Esophagus muscularis mucosa (tissue), 4 donors: ENCODE measurements at regions not wholly inside any gene's neighbourhood (a gene's known extent, or its start where the extent isn't known, plus 50 kb on each side); places are given as distances from the start of the nearest gene placed in this dataset.

Source experiments
- DNase-seq: peaks from one replicate; pipeline ENCODE4 v3.0.0-alpha.2; 2017; ENCODE audit errors: extremely low spot score
- H3K27ac ChIP-seq, 4 donors: fragments of 200-600 bp; sonication (generic); replicated peaks in 1 of 4; 1 replicate in 3 of 4; 2 replicates in 1 of 4; pipeline ENCODE4 v1.5.1; 2016 to 2019; ENCODE audit warnings: mild to moderate bottlenecking in 1 of 4
- H3K27me3 ChIP-seq, 4 donors: fragments of 200-600 bp; sonication (generic); one replicate each; pipeline versions ENCODE4 v1.5.1 to v1.6.0; 2016 to 2019
- H3K36me3 ChIP-seq, 4 donors: fragments of 200-600 bp; sonication (generic); one replicate each; pipeline ENCODE4 v1.5.1; 2016 to 2019
- H3K4me1 ChIP-seq, 4 donors: fragments of 200-600 bp; sonication (generic); one replicate each; pipeline ENCODE4 v1.5.1; 2016 to 2019
- H3K4me3 ChIP-seq, 4 donors: fragments of 200-600 bp; sonication (generic); 1 replicate in 2 of 4; 2 replicates in 2 of 4; pipeline ENCODE4 v1.5.1; 2016 to 2019; ENCODE audit warnings: mild to moderate bottlenecking in 4 of 4, moderate library complexity in 1 of 4
- H3K9me3 ChIP-seq, 4 donors: fragments of 200-600 bp; sonication (generic); 1 replicate in 3 of 4; 2 replicates in 1 of 4; pipeline ENCODE4 v1.5.1; 2016 to 2019
- CTCF ChIP-seq, 3 experiments: fragments of 200-600 bp in 2 of 3; fragments of 450-650 bp in 1 of 3; sonication (generic) in 2 of 3; IDR thresholded peaks; one replicate each; pipeline ENCODE4 v1.5.1; 2017 to 2019; ENCODE audit warnings: antibody characterized with exemption in 3 of 3, mild to moderate bottlenecking in 2 of 3, moderate library complexity in 1 of 3
- EP300 ChIP-seq: sonication (generic); formaldehyde crosslinking; IDR thresholded peaks from one replicate; pipeline ENCODE4 v1.6.1; 2017; ENCODE audit warnings: antibody characterized with exemption
- POLR2A ChIP-seq: fragments of 450-650 bp; IDR thresholded peaks from one replicate; pipeline ENCODE4 v1.6.1; 2017; ENCODE audit warnings: antibody characterized with exemption, moderate library complexity, mild to moderate bottlenecking, low read depth
- POLR2AphosphoS5 ChIP-seq, 2 donors: sonication (generic); formaldehyde crosslinking; IDR thresholded peaks; one replicate each; pipeline ENCODE4 v1.6.1; 2017; ENCODE audit warnings: antibody characterized with exemption in 2 of 2
- WGBS: methylation state at CpG from one replicate; pipeline ENCODE4 v1.1.5; 2018; 5-methylcytosine and 5-hydroxymethylcytosine counted together
- intact Hi-C: fragments of 100-400 bp; cut with DNase I; formaldehyde crosslinking; loops from one replicate; pipeline ENCODE4 v1.15.1; 2023

- no peak for DNase-seq
- H3K27ac ChIP-seq, result no peak overlapping the region
- intact Hi-C loops, result no loop called here
- no peaks in the 10 kb centered on the region for H3K27me3 ChIP-seq
- H3K9me3 ChIP-seq, result no peaks in the 10 kb centered on the region
- H3K4me1 ChIP-seq, result no peaks in the 10 kb centered on the region
- H3K4me3 ChIP-seq, result no peak overlapping the region
- no peaks in the 10 kb centered on the region for H3K36me3 ChIP-seq
- 41% methylated on average over 3 of the region's 3 CpGs for WGBS
- no peak for TF ChIP-seq POLR2AphosphoS5 (IDR thresholded peaks at IDR 0.05)
Measured at GRCh38 chr16:35841632-35842031, 2382.2 kb downstream of the TP53TG3F start.

GRCh38 chr16:35862242-35862641 is 2402.8 kb downstream of the TP53TG3F start:
- no peak overlapping the region for H3K27ac ChIP-seq
- H3K4me1 ChIP-seq, result no peaks in the 10 kb centered on the region
- intact Hi-C loops, result no loop called here
- no peaks in the 10 kb centered on the region for H3K27me3 ChIP-seq
- no peak for DNase-seq
- H3K4me3 ChIP-seq, result no peak overlapping the region
- H3K36me3 ChIP-seq, result no peaks in the 10 kb centered on the region
- TF ChIP-seq POLR2A (no peak), EP300 (no peak), POLR2AphosphoS5 (IDR thresholded peaks at IDR 0.05) (no peak), CTCF (IDR thresholded peaks at IDR 0.05) (no peak)
- peaks cover 0 to 4% (median 0%) of the 10 kb centered on the region in 4 donors for H3K9me3 ChIP-seq

GRCh38 chr16:35868630-35869029 is 2409.2 kb downstream of the TP53TG3F start:
- Histone ChIP-seq H3K27ac (no peak overlapping the region), H3K27me3 (no peaks in the 10 kb centered on the region), H3K9me3 (peaks cover 0 to 4% (median 0%) of the 10 kb centered on the region in 4 donors), H3K4me3 (no peak overlapping the region), H3K4me1 (no peaks in the 10 kb centered on the region), H3K36me3 (no peaks in the 10 kb centered on the region)
- intact Hi-C loops, result no loop called here
- WGBS, result 39% methylated on average over 3 of the region's 3 CpGs
- TF ChIP-seq POLR2A (no peak), CTCF (IDR thresholded peaks at IDR 0.05) (no peak), EP300 (no peak), POLR2AphosphoS5 (IDR thresholded peaks at IDR 0.05) (no peak)
- DNase-seq, result no peak

GRCh38 chr16:35873472-35873871 is 2414.1 kb downstream of the TP53TG3F start:
- no peaks in the 10 kb centered on the region for H3K27me3 ChIP-seq
- WGBS, result 66% methylated on average over 4 of the region's 4 CpGs
- no peak for TF ChIP-seq POLR2AphosphoS5 (IDR thresholded peaks at IDR 0.05)
- TF ChIP-seq CTCF (IDR thresholded peaks at IDR 0.05), result no peak
- TF ChIP-seq EP300, result no peak
- TF ChIP-seq POLR2A, result no peak
- H3K4me1 ChIP-seq, result no peaks in the 10 kb centered on the region
- no peak overlapping the region for H3K27ac ChIP-seq
- no peaks in the 10 kb centered on the region for H3K36me3 ChIP-seq
- DNase-seq, result no peak
- H3K9me3 ChIP-seq, result peaks cover 0 to 6% (median 0%) of the 10 kb centered on the region in 4 donors
- intact Hi-C loops, result no loop called here
- no peak overlapping the region for H3K4me3 ChIP-seq

- Histone ChIP-seq H3K27me3 (no peaks in the 10 kb centered on the region), H3K9me3 (peaks cover 0 to 4% (median 0%) of the 10 kb centered on the region in 4 donors), H3K4me3 (no peak overlapping the region), H3K27ac (no peak overlapping the region), H3K36me3 (no peaks in the 10 kb centered on the region), H3K4me1 (no peaks in the 10 kb centered on the region)
- no peak for DNase-seq
- TF ChIP-seq EP300, result no peak
- no peak for TF ChIP-seq POLR2AphosphoS5 (IDR thresholded peaks at IDR 0.05)
- no peak for TF ChIP-seq CTCF (IDR thresholded peaks at IDR 0.05)
- TF ChIP-seq POLR2A, result no peak
- intact Hi-C loops, result no loop called here
- WGBS, result 65% methylated on average over 2 of the region's 2 CpGs
Measured at GRCh38 chr16:35881654-35882053, 2422.2 kb downstream of the TP53TG3F start.
